ENCODE measurements at regions not wholly inside any gene's neighbourhood (a gene's known extent, or its start where the extent isn't known, plus 50 kb on each side); places are given as distances from the start of the nearest gene placed in this dataset.

DNA sequence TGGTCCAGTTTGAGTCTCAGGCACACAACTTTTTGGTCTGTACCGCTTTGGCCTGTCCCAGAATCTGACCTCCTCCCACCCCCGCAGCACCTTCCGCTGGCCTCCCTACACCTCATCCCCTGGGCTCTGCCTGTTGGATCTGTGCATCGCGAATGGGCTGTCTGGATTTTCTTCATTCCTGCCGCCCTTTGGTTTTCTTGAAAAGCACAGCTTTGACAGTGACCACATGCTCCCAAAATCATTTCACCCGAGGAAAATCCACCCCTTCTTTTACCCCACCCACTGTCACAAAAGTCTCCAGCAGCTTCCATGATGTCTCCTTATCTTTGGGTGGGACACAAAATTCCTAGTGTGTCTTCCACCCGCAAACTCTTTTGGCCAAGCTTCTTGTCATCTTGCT lies 65.0 kb upstream of the SSX2IP start:
- H2BK5ac ChIP-seq (ENCODE audit: low read length) = no peak overlapping the region
- no peak overlapping the region for H2BK15ac ChIP-seq (replicated peaks; ENCODE audit: low read depth)
- H4K8ac ChIP-seq (ENCODE audit: low read depth, low read length) = no peak overlapping the region
- H3K4me1 ChIP-seq (ENCODE audit: control insufficient read depth, low read depth, low read length) = no peaks in the 10 kb centered on the region
- no peak overlapping the region for H3K27ac ChIP-seq (ENCODE audit: low read depth, low read length)
- no peak overlapping the region for H3K9ac ChIP-seq (ENCODE audit: low read length)
- no peak overlapping the region for H2BK120ac ChIP-seq (ENCODE audit: low read depth, low read length)
- H3K23ac ChIP-seq (ENCODE audit: low read length) = no peak overlapping the region
- H3K18ac ChIP-seq (ENCODE audit: low read length) = no peak overlapping the region
- H3K79me2 ChIP-seq (ENCODE audit: control insufficient read depth, insufficient read depth, low read length) = no peaks in the 10 kb centered on the region
- no peaks in the 10 kb centered on the region for H3K36me3 ChIP-seq (ENCODE audit: control insufficient read depth, insufficient read depth, low read length)
- H3K4me3 ChIP-seq (ENCODE audit: low read length) = no peak overlapping the region
- H3K79me1 ChIP-seq (ENCODE audit: low read length) = no peaks in the 10 kb centered on the region
- no peaks in the 10 kb centered on the region for H3K27me3 ChIP-seq (ENCODE audit: insufficient read depth, low read length, poor library complexity)
- no peak overlapping the region for H4K5ac ChIP-seq (ENCODE audit: low read length)
- H3K56ac ChIP-seq (ENCODE audit: low read length) = no peak overlapping the region
- WGBS (ENCODE audit: extremely low coverage, insufficient coverage, low lambda C conversion rate) = no CpG with 5 or more reads among the region's 8 CpGs
- no peak overlapping the region for H3K4ac ChIP-seq (ENCODE audit: low read depth, low read length)
- H2AK5ac ChIP-seq (ENCODE audit: low read length) = no peak overlapping the region
- H3K4me2 ChIP-seq (ENCODE audit: low read length) = no peak overlapping the region
- no peak for DNase-seq

GRCh38 chr1:84754386-84754703 lies 64.1 kb upstream of the SSX2IP start:
- H2AK5ac ChIP-seq (ENCODE audit: low read length) = no peak overlapping the region
- H3K79me1 ChIP-seq (ENCODE audit: low read length) = no peaks in the 10 kb centered on the region
- H2BK120ac ChIP-seq (ENCODE audit: low read depth, low read length) = no peak overlapping the region
- no peak overlapping the region for H4K5ac ChIP-seq (ENCODE audit: low read length)
- H3K27ac ChIP-seq (ENCODE audit: low read depth, low read length) = no peak overlapping the region
- H3K9ac ChIP-seq (ENCODE audit: low read length) = no peak overlapping the region
- H2BK5ac ChIP-seq (ENCODE audit: low read length) = no peak overlapping the region
- H3K18ac ChIP-seq (ENCODE audit: low read length) = no peak overlapping the region
- no peak overlapping the region for H3K56ac ChIP-seq (ENCODE audit: low read length)
- no peak overlapping the region for H3K4me2 ChIP-seq (ENCODE audit: low read length)
- H3K79me2 ChIP-seq (ENCODE audit: control insufficient read depth, insufficient read depth, low read length) = no peaks in the 10 kb centered on the region
- no peak for DNase-seq
- H3K4ac ChIP-seq (ENCODE audit: low read depth, low read length) = no peak overlapping the region
- no peak overlapping the region for H3K23ac ChIP-seq (ENCODE audit: low read length)
- no peaks in the 10 kb centered on the region for H3K27me3 ChIP-seq (ENCODE audit: insufficient read depth, low read length, poor library complexity)
- H3K36me3 ChIP-seq (ENCODE audit: control insufficient read depth, insufficient read depth, low read length) = no peaks in the 10 kb centered on the region
- no peaks in the 10 kb centered on the region for H3K4me1 ChIP-seq (ENCODE audit: control insufficient read depth, low read depth, low read length)
- H4K8ac ChIP-seq (ENCODE audit: low read depth, low read length) = no peak overlapping the region
- WGBS (ENCODE audit: extremely low coverage, insufficient coverage, low lambda C conversion rate) = no CpG with 5 or more reads among the region's 21 CpGs
- no peak overlapping the region for H3K4me3 ChIP-seq (ENCODE audit: low read length)
- H2BK15ac ChIP-seq (replicated peaks; ENCODE audit: low read depth) = no peak overlapping the region

DNA sequence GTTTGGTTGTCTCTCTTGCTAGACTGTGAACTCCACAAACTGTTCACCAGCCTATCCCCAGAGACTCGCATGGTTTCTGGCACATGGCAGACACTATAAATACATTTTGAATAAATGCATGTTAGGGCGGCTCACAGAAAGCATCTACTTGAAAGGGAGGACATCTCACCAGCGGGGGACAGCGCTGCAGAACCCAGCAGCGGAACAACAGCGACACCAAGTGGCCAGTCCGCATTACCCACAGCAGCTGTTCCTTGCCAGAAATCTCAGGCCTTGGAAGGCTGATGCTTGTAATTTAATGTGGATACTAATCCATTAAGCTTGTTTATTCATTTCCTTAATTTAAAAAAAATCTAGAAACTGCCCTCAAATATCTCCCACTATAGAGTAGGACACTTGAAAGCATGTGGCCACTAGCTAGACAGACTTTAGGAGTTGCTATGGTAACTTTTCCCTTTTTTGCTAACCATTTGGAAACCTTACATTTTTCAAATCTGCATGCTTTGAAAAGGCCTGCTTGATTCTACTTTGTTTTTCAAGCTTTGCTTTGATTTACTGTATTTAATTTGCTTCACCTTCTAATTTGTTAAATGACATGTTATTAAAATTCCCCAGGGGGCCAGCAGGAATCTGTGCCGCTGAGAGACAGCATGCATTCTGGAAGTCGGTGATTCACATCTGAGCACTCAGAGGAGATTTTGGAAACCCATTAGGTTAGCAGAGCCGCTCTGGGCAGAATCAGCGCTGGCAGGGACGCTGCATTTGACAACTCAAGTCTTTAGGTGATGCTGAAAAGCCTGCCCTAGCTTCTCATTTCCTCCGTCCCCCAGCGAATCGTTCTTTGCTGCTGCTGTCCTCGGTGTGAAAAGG lies 63.5 kb upstream of the SSX2IP start:
- no peak overlapping the region for H2BK120ac ChIP-seq (ENCODE audit: low read depth, low read length)
- no peak overlapping the region for H4K8ac ChIP-seq (ENCODE audit: low read depth, low read length)
- H3K9ac ChIP-seq (ENCODE audit: low read length) = no peak overlapping the region
- no peak overlapping the region for H3K4me2 ChIP-seq (ENCODE audit: low read length)
- no peak overlapping the region for H3K27ac ChIP-seq (ENCODE audit: low read depth, low read length)
- H2BK5ac ChIP-seq (ENCODE audit: low read length) = no peak overlapping the region
- no peaks in the 10 kb centered on the region for H3K36me3 ChIP-seq (ENCODE audit: control insufficient read depth, insufficient read depth, low read length)
- H3K18ac ChIP-seq (ENCODE audit: low read length) = no peak overlapping the region
- no peak overlapping the region for H4K5ac ChIP-seq (ENCODE audit: low read length)
- no peaks in the 10 kb centered on the region for H3K27me3 ChIP-seq (ENCODE audit: insufficient read depth, low read length, poor library complexity)
- no CpG with 5 or more reads among the region's 16 CpGs for WGBS (ENCODE audit: extremely low coverage, insufficient coverage, low lambda C conversion rate)
- H3K23ac ChIP-seq (ENCODE audit: low read length) = no peak overlapping the region
- no peaks in the 10 kb centered on the region for H3K4me1 ChIP-seq (ENCODE audit: control insufficient read depth, low read depth, low read length)
- H2AK5ac ChIP-seq (ENCODE audit: low read length) = no peak overlapping the region
- no peak overlapping the region for H3K4ac ChIP-seq (ENCODE audit: low read depth, low read length)
- no peak overlapping the region for H3K4me3 ChIP-seq (ENCODE audit: low read length)
- no peak overlapping the region for H3K56ac ChIP-seq (ENCODE audit: low read length)
- H3K79me2 ChIP-seq (ENCODE audit: control insufficient read depth, insufficient read depth, low read length) = no peaks in the 10 kb centered on the region
- H3K79me1 ChIP-seq (ENCODE audit: low read length) = no peaks in the 10 kb centered on the region
- peak; percentile 71 for DNase-seq
- no peak overlapping the region for H2BK15ac ChIP-seq (replicated peaks; ENCODE audit: low read depth)

GRCh38 chr1:84750110-84750730 lies 60.0 kb upstream of the SSX2IP start:
- H3K79me2 ChIP-seq (ENCODE audit: control insufficient read depth, insufficient read depth, low read length) = no peaks in the 10 kb centered on the region
- H3K56ac ChIP-seq (ENCODE audit: low read length) = no peak overlapping the region
- no peak overlapping the region for H3K4ac ChIP-seq (ENCODE audit: low read depth, low read length)
- H3K27ac ChIP-seq (ENCODE audit: low read depth, low read length) = no peak overlapping the region
- H2AK5ac ChIP-seq (ENCODE audit: low read length) = no peak overlapping the region
- H3K4me3 ChIP-seq (ENCODE audit: low read length) = no peak overlapping the region
- H3K4me1 ChIP-seq (ENCODE audit: control insufficient read depth, low read depth, low read length) = no peaks in the 10 kb centered on the region
- no peaks in the 10 kb centered on the region for H3K79me1 ChIP-seq (ENCODE audit: low read length)
- H4K8ac ChIP-seq (ENCODE audit: low read depth, low read length) = no peak overlapping the region
- H4K5ac ChIP-seq (ENCODE audit: low read length) = no peak overlapping the region
- no peak overlapping the region for H3K9ac ChIP-seq (ENCODE audit: low read length)
- H3K18ac ChIP-seq (ENCODE audit: low read length) = no peak overlapping the region
- no peak overlapping the region for H2BK5ac ChIP-seq (ENCODE audit: low read length)
- DNase-seq = no peak
- no peak overlapping the region for H3K23ac ChIP-seq (ENCODE audit: low read length)
- no peak overlapping the region for H2BK120ac ChIP-seq (ENCODE audit: low read depth, low read length)
- no CpG with 5 or more reads among the region's 6 CpGs for WGBS (ENCODE audit: extremely low coverage, insufficient coverage, low lambda C conversion rate)
- no peaks in the 10 kb centered on the region for H3K27me3 ChIP-seq (ENCODE audit: insufficient read depth, low read length, poor library complexity)
- no peaks in the 10 kb centered on the region for H3K36me3 ChIP-seq (ENCODE audit: control insufficient read depth, insufficient read depth, low read length)
- H2BK15ac ChIP-seq (replicated peaks; ENCODE audit: low read depth) = no peak overlapping the region
- no peak overlapping the region for H3K4me2 ChIP-seq (ENCODE audit: low read length)

DNA sequence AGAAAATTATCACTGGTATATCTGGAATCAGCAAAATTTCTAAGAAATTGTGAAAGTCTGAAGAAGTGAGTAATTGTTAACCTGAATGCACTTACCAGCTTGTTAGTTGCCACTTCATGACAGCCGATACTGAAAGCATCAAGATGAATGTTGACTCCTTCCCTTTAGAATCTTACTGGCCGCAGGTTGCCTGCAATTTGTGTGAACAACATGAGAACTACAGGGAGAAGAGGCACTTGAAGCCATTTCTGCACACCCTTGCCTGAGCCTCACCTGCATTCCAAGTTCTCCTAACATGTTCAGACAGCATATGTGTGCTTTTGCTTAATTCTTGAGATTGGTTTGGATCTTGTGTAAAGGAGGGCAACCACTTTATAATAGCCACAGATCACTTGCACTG lies 59.2 kb upstream of the SSX2IP start:
- Histone ChIP-seq H3K18ac (ENCODE audit: low read length) (no peak overlapping the region), H2BK5ac (ENCODE audit: low read length) (no peak overlapping the region), H3K4me1 (ENCODE audit: control insufficient read depth, low read depth, low read length) (no peaks in the 10 kb centered on the region), H2AK5ac (ENCODE audit: low read length) (no peak overlapping the region), H3K79me2 (ENCODE audit: control insufficient read depth, insufficient read depth, low read length) (no peaks in the 10 kb centered on the region), H4K5ac (ENCODE audit: low read length) (no peak overlapping the region), H3K56ac (ENCODE audit: low read length) (no peak overlapping the region), H3K4me3 (ENCODE audit: low read length) (no peak overlapping the region), H3K79me1 (ENCODE audit: low read length) (no peaks in the 10 kb centered on the region), H4K8ac (ENCODE audit: low read depth, low read length) (no peak overlapping the region), H3K36me3 (ENCODE audit: control insufficient read depth, insufficient read depth, low read length) (no peaks in the 10 kb centered on the region), H2BK15ac (replicated peaks; ENCODE audit: low read depth) (no peak overlapping the region), H3K23ac (ENCODE audit: low read length) (no peak overlapping the region), H2BK120ac (ENCODE audit: low read depth, low read length) (no peak overlapping the region), H3K4ac (ENCODE audit: low read depth, low read length) (no peak overlapping the region), H3K9ac (ENCODE audit: low read length) (no peak overlapping the region), H3K4me2 (ENCODE audit: low read length) (no peak overlapping the region), H3K27ac (ENCODE audit: low read depth, low read length) (no peak overlapping the region), H3K27me3 (ENCODE audit: insufficient read depth, low read length, poor library complexity) (no peaks in the 10 kb centered on the region)
- no peak for DNase-seq
- no CpG with 5 or more reads among the region's 2 CpGs for WGBS (ENCODE audit: extremely low coverage, insufficient coverage, low lambda C conversion rate)

Data from mesendoderm (in vitro differentiated cells).